Astrocyte (in vitro differentiated cells and primary cell): ENCODE measurements at regions not wholly inside any gene's neighbourhood (a gene's known extent, or its start where the extent isn't known, plus 50 kb on each side); places are given as distances from the start of the nearest gene placed in this dataset.

Experiments used
- EZH2 ChIP-seq: IDR thresholded peaks from 2 replicates; pipeline ENCODE4 v1.6.1; 2012; ENCODE audit warnings: mild to moderate bottlenecking, low read length, inconsistent platforms; ENCODE audit not compliant: insufficient read depth
- TF ChIP-seq, protein P1 (sequence below): IDR thresholded peaks from 2 replicates; pipeline ENCODE4 v1.5.1; 2011; ENCODE audit warnings: low read depth, mild to moderate bottlenecking, inconsistent platforms, low read length, moderate library complexity; ENCODE audit not compliant: insufficient read depth

DNA sequence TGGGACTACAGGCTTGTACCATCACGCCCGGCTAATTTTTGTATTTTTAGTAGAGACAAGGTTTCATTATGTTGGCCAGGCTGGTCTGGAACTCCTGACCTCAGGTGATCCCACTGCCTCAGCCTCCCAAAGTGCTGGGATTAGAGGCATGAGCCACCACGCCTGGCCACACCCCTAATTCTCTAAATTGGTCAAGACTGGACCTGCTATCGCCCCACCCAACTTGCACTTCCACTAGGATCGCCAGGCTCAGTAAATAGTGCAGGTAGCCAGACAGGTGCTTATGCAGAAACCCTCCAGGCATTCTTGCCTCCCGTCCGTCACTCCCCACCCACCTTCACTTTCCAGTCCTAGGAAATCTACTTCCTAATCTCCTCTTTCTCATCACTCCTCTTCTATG, 481.4 kb upstream of the EEF2KMT start:
- TF ChIP-seq, protein P1, sequence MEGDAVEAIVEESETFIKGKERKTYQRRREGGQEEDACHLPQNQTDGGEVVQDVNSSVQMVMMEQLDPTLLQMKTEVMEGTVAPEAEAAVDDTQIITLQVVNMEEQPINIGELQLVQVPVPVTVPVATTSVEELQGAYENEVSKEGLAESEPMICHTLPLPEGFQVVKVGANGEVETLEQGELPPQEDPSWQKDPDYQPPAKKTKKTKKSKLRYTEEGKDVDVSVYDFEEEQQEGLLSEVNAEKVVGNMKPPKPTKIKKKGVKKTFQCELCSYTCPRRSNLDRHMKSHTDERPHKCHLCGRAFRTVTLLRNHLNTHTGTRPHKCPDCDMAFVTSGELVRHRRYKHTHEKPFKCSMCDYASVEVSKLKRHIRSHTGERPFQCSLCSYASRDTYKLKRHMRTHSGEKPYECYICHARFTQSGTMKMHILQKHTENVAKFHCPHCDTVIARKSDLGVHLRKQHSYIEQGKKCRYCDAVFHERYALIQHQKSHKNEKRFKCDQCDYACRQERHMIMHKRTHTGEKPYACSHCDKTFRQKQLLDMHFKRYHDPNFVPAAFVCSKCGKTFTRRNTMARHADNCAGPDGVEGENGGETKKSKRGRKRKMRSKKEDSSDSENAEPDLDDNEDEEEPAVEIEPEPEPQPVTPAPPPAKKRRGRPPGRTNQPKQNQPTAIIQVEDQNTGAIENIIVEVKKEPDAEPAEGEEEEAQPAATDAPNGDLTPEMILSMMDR: no peak
- TF ChIP-seq EZH2: no peak
